K562 (cell line): ENCODE measurements at regions not wholly inside any gene's neighbourhood (a gene's known extent, or its start where the extent isn't known, plus 50 kb on each side); places are given as distances from the start of the nearest gene placed in this dataset.

ENCODE experiments used
- ATAC-seq: fragments of 200-7000 bp; cut with Tn5 transposase; 3 replicates; pipeline ENCODE4 v1.9.1; 2020; ENCODE audit warnings: moderate library complexity
- BruUV-seq: library from RNA; stranded (reverse); fragments of 400-500 nt; replicated peaks from 2 replicates; lab custom pipeline; 2021; lab: Mats Ljungman, UMichigan
- CTCF ChIA-PET: fragments of 300-600 bp; formaldehyde crosslinking; extraction: SDS; loops from one replicate; lab custom pipeline; 2021; ENCODE audit warnings: low intra/inter-chr PET ratio; lab: Yijun Ruan, JAX
- POLR2A ChIA-PET: fragments of 300-600, 350-650 bp; sonication (Branson Sonifier 250); formaldehyde crosslinking; extraction: SDS; loops from one replicate; lab custom pipeline; 2021; ENCODE audit warnings: antibody characterized with exemption, inconsistent platforms; lab: Yijun Ruan, JAX
- DNase-seq, 4 experiments: peaks; one replicate each; pipeline versions ENCODE4 v3.0.0 to v3.0.0-alpha.2; 2011 to 2018; ENCODE audit warnings: low spot score in 3 of 4, mixed read lengths in 3 of 4; ENCODE audit errors: extremely low read depth in 1 of 4
- FAIRE-seq: peaks from 2 replicates; lab custom pipeline; 2011; peaks lifted over from hg19 to GRCh38; lab: Jason Lieb, UNC
- H2AFZ ChIP-seq: 2 replicates; pipeline ENCODE4 v1.6.0; 2011; ENCODE audit warnings: low read depth, low read length, control low read depth, inconsistent platforms
- H3K27ac ChIP-seq: fragments of 200-600 bp; 3 replicates; pipeline ENCODE4 v1.8.0; 2011; ENCODE audit warnings: low read depth, mild to moderate bottlenecking, control low read depth, inconsistent platforms, low read length, moderate library complexity, mixed read lengths; ENCODE audit errors: extremely low read depth
- H3K27me3 ChIP-seq, 2 experiments: fragments of 300-600 bp in 1 of 2; 2 replicates in 1 of 2; 3 replicates in 1 of 2; pipeline versions ENCODE4 v1.6.0 to v1.8.0; 2011; ENCODE audit warnings: inconsistent platforms in 2 of 2, low read length in 2 of 2, mild to moderate bottlenecking in 1 of 2, mixed read lengths in 1 of 2, moderate library complexity in 1 of 2; ENCODE audit not compliant: control insufficient read depth in 2 of 2, insufficient read depth in 2 of 2
- H3K36me3 ChIP-seq: fragments of 300-600 bp; 3 replicates; pipeline ENCODE4 v1.8.0; 2011; ENCODE audit warnings: mild to moderate bottlenecking, low read length, inconsistent platforms; ENCODE audit not compliant: control insufficient read depth, insufficient read depth
- H3K4me1 ChIP-seq, 2 experiments: fragments of 200-600 bp in 1 of 2; replicated peaks in 1 of 2; 2 replicates in 1 of 2; 3 replicates in 1 of 2; pipeline versions ENCODE4 v1.5.1 to v1.8.0; 2011; ENCODE audit warnings: inconsistent platforms in 2 of 2, low read length in 2 of 2, mild to moderate bottlenecking in 1 of 2, mixed read lengths in 1 of 2, moderate library complexity in 1 of 2; ENCODE audit not compliant: control insufficient read depth in 2 of 2, insufficient read depth in 2 of 2
- H3K4me2 ChIP-seq: 2 replicates; pipeline ENCODE4 v1.6.1; 2011; ENCODE audit warnings: low read length, control low read depth, inconsistent platforms, mixed read lengths; ENCODE audit not compliant: insufficient read depth
- H3K4me3 ChIP-seq: fragments of 200-600 bp; sonication (generic), shearing (Covaris generic); 2 replicates; pipeline ENCODE4 v1.5.1; 2016; ENCODE audit warnings: control low read depth, inconsistent platforms
- H3K79me2 ChIP-seq: fragments of 200-600 bp; 3 replicates; pipeline ENCODE4 v1.8.0; 2011; ENCODE audit warnings: low read length, inconsistent platforms; ENCODE audit not compliant: control insufficient read depth, insufficient read depth
- H3K9ac ChIP-seq, 2 experiments: 2 replicates each; pipeline versions ENCODE4 v1.6.0 to v1.6.1; 2011; ENCODE audit warnings: low read depth in 2 of 2, low read length in 2 of 2, control low read depth in 1 of 2, inconsistent platforms in 1 of 2, mild to moderate bottlenecking in 1 of 2, mixed read lengths in 1 of 2; ENCODE audit not compliant: insufficient read depth in 1 of 2
- H3K9me1 ChIP-seq: one replicate; pipeline ENCODE4 v1.6.0; 2011; ENCODE audit warnings: inconsistent platforms, mild to moderate bottlenecking, low read length, moderate library complexity; ENCODE audit not compliant: control insufficient read depth, insufficient read depth
- H3K9me3 ChIP-seq: replicated peaks from 2 replicates; pipeline ENCODE4 v1.5.1; 2011; ENCODE audit warnings: low read depth, low read length, inconsistent platforms; ENCODE audit not compliant: control insufficient read depth, insufficient read depth
- H4K20me1 ChIP-seq: replicated peaks from 2 replicates; pipeline ENCODE4 v1.6.1; 2011; ENCODE audit warnings: low read length, inconsistent platforms, mixed read lengths; ENCODE audit not compliant: control insufficient read depth, insufficient read depth
- E2F1 ChIP-seq: sonication (generic); formaldehyde crosslinking; IDR thresholded peaks from 2 replicates; pipeline ENCODE4 v1.8.1; 2023; ENCODE audit warnings: mild to moderate bottlenecking, missing genetic modification reagents, moderate library complexity
- HNRNPH1 ChIP-seq: fragments of 200-400 bp; formaldehyde crosslinking; optimal IDR thresholded peaks from 2 replicates; pipeline ENCODE3; 2017; ENCODE audit warnings: low read depth, mild to moderate bottlenecking, low read length, moderate library complexity
- IRF1 ChIP-seq: sonication (generic); formaldehyde crosslinking; IDR thresholded peaks from 2 replicates; pipeline ENCODE4 v1.8.0; 2022; ENCODE audit warnings: missing genetic modification reagents, mild to moderate bottlenecking, borderline replicate concordance
- MGA ChIP-seq: fragments of 450-650 bp; IDR thresholded peaks from 2 replicates; pipeline ENCODE4 v1.6.1; 2016; ENCODE audit warnings: mild to moderate bottlenecking, moderate library complexity
- RBM25 ChIP-seq: fragments of 200-400 bp; formaldehyde crosslinking; IDR thresholded peaks from 2 replicates; pipeline ENCODE4 v1.6.1; 2018; ENCODE audit warnings: low read length, low read depth, moderate library complexity; ENCODE audit not compliant: severe bottlenecking
- TRIM25 ChIP-seq: fragments of 450-650 bp; IDR thresholded peaks from 2 replicates; pipeline ENCODE4 v1.7.0; 2016; ENCODE audit warnings: borderline replicate concordance
- ZNF23 ChIP-seq: fragments of 250-450 bp; sonication (Bioruptor Pico); IDR thresholded peaks from 2 replicates; pipeline ENCODE4 v1.4.0; 2020; ENCODE audit warnings: mild to moderate bottlenecking
- WGBS: fragments of 100-300 bp; shearing (Covaris generic); methylation state at CpG from one replicate; pipeline ENCODE4 v1.1.6; 2016; ENCODE audit warnings: low coverage, mixed read lengths; ENCODE audit not compliant: insufficient coverage; ENCODE audit errors: missing lambda C conversion rate; 5-methylcytosine and 5-hydroxymethylcytosine counted together
- in situ Hi-C: fragments of 300-500 bp; cut with MboI; formaldehyde crosslinking; loops from 4 replicates; pipeline ENCODE4 v1.15.0; 2018; ENCODE audit warnings: inconsistent platforms, mixed read lengths
- intact Hi-C: fragments of 100-400 bp; cut with micrococcal nuclease; formaldehyde crosslinking; loops from 2 replicates; pipeline ENCODE4 v1.14.2; 2022

- no peaks in the 10 kb centered on the region for H3K79me2 ChIP-seq
- no peaks in the 10 kb centered on the region for H4K20me1 ChIP-seq
- no peak overlapping the region for H3K4me2 ChIP-seq
- no peak overlapping the region for H3K4me3 ChIP-seq
- intact Hi-C loops (no loop called here), in situ Hi-C loops (no loop called here)
- CTCF ChIA-PET = no interaction called here
- H3K36me3 ChIP-seq = no peaks in the 10 kb centered on the region
- POLR2A ChIA-PET = interaction anchor here (0.6 to 1.0 kb wide), 2 partner anchors 9 to 144 kb away, joined by 3 to 6 read pairs; no protein-coding TSS in a partner anchor
- H3K9ac ChIP-seq = no peak overlapping the region
- H3K27ac ChIP-seq = no peak overlapping the region
- H2AFZ ChIP-seq = no peak overlapping the region
- 0% methylated on average over 2 of the region's 3 CpGs for WGBS
- no peaks in the 10 kb centered on the region for H3K27me3 ChIP-seq
- no peak for ATAC-seq
- no peak for DNase-seq
- H3K4me1 ChIP-seq = no peaks in the 10 kb centered on the region
- H3K9me3 ChIP-seq = no peaks in the 10 kb centered on the region
- H3K9me1 ChIP-seq = no peaks in the 10 kb centered on the region
- no TSS peak for BruUV-seq
- no peak for FAIRE-seq
- no peak for TF ChIP-seq MGA
- no peak for TF ChIP-seq TRIM25
- no peak for TF ChIP-seq E2F1 (CRISPR knock-in tag)
- no peak for TF ChIP-seq RBM25
- no peak for TF ChIP-seq IRF1 (CRISPR knock-in tag)
- no peak for TF ChIP-seq HNRNPH1
- no peak for TF ChIP-seq ZNF23 (CRISPR knock-in tag)
Measured at GRCh38 chr9:32854271-32854670, 70.9 kb downstream of the TMEM215 start.
